H1 (cell line): ENCODE measurements at regions not wholly inside any gene's neighbourhood (a gene's known extent, or its start where the extent isn't known, plus 50 kb on each side); places are given as distances from the start of the nearest gene placed in this dataset.

Source experiments
- CTCF ChIA-PET: fragments of 300-600 bp; sonication (Branson Sonifier 250); formaldehyde crosslinking; loops from one replicate; lab custom pipeline; 2021; ENCODE audit not compliant: partially characterized antibody; lab: Charles Lee
- POLR2A ChIA-PET: fragments of 300-600 bp; sonication (Branson Sonifier 250); formaldehyde crosslinking; loops from one replicate; lab custom pipeline; 2021; ENCODE audit warnings: inconsistent platforms; ENCODE audit not compliant: partially characterized antibody; lab: Charles Lee
- DNase-seq, 2 experiments: peaks; one replicate each; pipeline versions ENCODE4 v3.0.0 to v3.0.0-alpha.2; 2010 to 2022; ENCODE audit warnings: low spot score in 2 of 2, low read depth in 1 of 2, mixed read lengths in 1 of 2
- FAIRE-seq: peaks from 2 replicates; lab custom pipeline; 2011; peaks lifted over from hg19 to GRCh38; lab: Jason Lieb, UNC
- H2AFZ ChIP-seq: 2 replicates; pipeline ENCODE4 v1.8.1; 2012; ENCODE audit warnings: low read length, inconsistent platforms
- H2AK5ac ChIP-seq: 2 replicates; pipeline ENCODE4 v1.6.1; 2013; ENCODE audit warnings: low read depth, low read length
- H2BK120ac ChIP-seq: replicated peaks from 2 replicates; pipeline ENCODE3; 2013; ENCODE audit warnings: low read depth, low read length, inconsistent platforms
- H2BK12ac ChIP-seq: 2 replicates; pipeline ENCODE4 v1.6.1; 2013; ENCODE audit warnings: low read depth, low read length
- H2BK15ac ChIP-seq: 2 replicates; pipeline ENCODE4 v1.6.1; 2013; ENCODE audit warnings: low read length
- H2BK20ac ChIP-seq: 2 replicates; pipeline ENCODE4 v1.6.1; 2013; ENCODE audit warnings: low read length
- H2BK5ac ChIP-seq: 2 replicates; pipeline ENCODE4 v1.6.1; 2013; ENCODE audit warnings: low read depth, low read length
- H3K14ac ChIP-seq: 2 replicates; pipeline ENCODE4 v1.6.1; 2013; ENCODE audit warnings: inconsistent platforms; ENCODE audit not compliant: insufficient read length
- H3K18ac ChIP-seq: 2 replicates; pipeline ENCODE4 v1.6.1; 2013; ENCODE audit warnings: low read length; ENCODE audit errors: extremely low read depth
- H3K23ac ChIP-seq: 2 replicates; pipeline ENCODE4 v1.6.1; 2013; ENCODE audit warnings: inconsistent platforms; ENCODE audit not compliant: insufficient read length
- H3K23me2 ChIP-seq: 2 replicates; pipeline ENCODE4 v1.6.1; 2013; ENCODE audit warnings: low read depth, low read length
- H3K27ac ChIP-seq: 2 replicates; pipeline ENCODE4 v1.6.1; 2011; ENCODE audit warnings: low read depth, low read length, inconsistent platforms
- H3K27me3 ChIP-seq, 4 experiments: replicated peaks in 1 of 4; 1 replicate in 1 of 4; 2 replicates in 3 of 4; pipeline versions ENCODE4 v1.6.1 to v1.8.1; 2011 to 2013; ENCODE audit warnings: low read length in 3 of 4, mild to moderate bottlenecking in 3 of 4, inconsistent platforms in 2 of 4, mixed read lengths in 2 of 4, moderate library complexity in 1 of 4; ENCODE audit not compliant: control insufficient read depth in 3 of 4, insufficient read depth in 3 of 4; ENCODE audit errors: extremely low read depth in 1 of 4
- H3K36me3 ChIP-seq, 4 experiments: 2 replicates each; pipeline versions ENCODE4 v1.6.1 to v1.8.1; 2011 to 2013; ENCODE audit warnings: mild to moderate bottlenecking in 4 of 4, low read length in 3 of 4, moderate library complexity in 2 of 4, control low read depth in 1 of 4, inconsistent platforms in 1 of 4; ENCODE audit not compliant: insufficient read depth in 4 of 4, control insufficient read depth in 2 of 4
- H3K4ac ChIP-seq: replicated peaks from 2 replicates; pipeline ENCODE3; 2013; ENCODE audit warnings: low read length, low read depth, mixed read lengths, inconsistent platforms; ENCODE audit not compliant: insufficient read length
- H3K4me1 ChIP-seq, 4 experiments: replicated peaks in 1 of 4; 1 replicate in 1 of 4; 2 replicates in 3 of 4; pipeline versions ENCODE4 v1.6.1 to v1.8.1; 2011 to 2013; ENCODE audit warnings: low read length in 3 of 4, inconsistent platforms in 2 of 4, mixed read lengths in 1 of 4; ENCODE audit not compliant: insufficient read depth in 4 of 4, control insufficient read depth in 3 of 4
- H3K4me2 ChIP-seq, 2 experiments: 2 replicates each; pipeline versions ENCODE4 v1.6.1 to v1.8.1; 2011 to 2013; ENCODE audit warnings: low read depth in 2 of 2, low read length in 2 of 2, control low read depth in 1 of 2, inconsistent platforms in 1 of 2, mild to moderate bottlenecking in 1 of 2; ENCODE audit not compliant: insufficient read depth in 1 of 2
- H3K4me3 ChIP-seq, 4 experiments: fragments of 200-600, 300-600 bp in 1 of 4; sonication (generic), shearing (Covaris generic), sonication (Bioruptor Twin) in 1 of 4; 2 replicates each; pipeline versions ENCODE4 v1.5.1 to v1.8.1; 2011 to 2016; ENCODE audit warnings: low read length in 4 of 4, low read depth in 3 of 4, control low read depth in 2 of 4, inconsistent platforms in 2 of 4, mild to moderate bottlenecking in 2 of 4, mixed read lengths in 1 of 4, moderate library complexity in 1 of 4; ENCODE audit not compliant: insufficient read depth in 2 of 4; ENCODE audit errors: extremely low read depth in 1 of 4
- H3K56ac ChIP-seq: replicated peaks from 2 replicates; pipeline ENCODE3; 2013; ENCODE audit warnings: low read depth, mild to moderate bottlenecking, mixed read lengths, low read length, inconsistent platforms; ENCODE audit not compliant: insufficient read length
- H3K79me1 ChIP-seq: 2 replicates; pipeline ENCODE4 v1.6.1; 2013; ENCODE audit warnings: low read depth, low read length, control low read depth
- H3K79me2 ChIP-seq, 2 experiments: 2 replicates each; pipeline versions ENCODE4 v1.6.1 to v1.8.1; 2012 to 2013; ENCODE audit warnings: low read length in 2 of 2, mild to moderate bottlenecking in 2 of 2, inconsistent platforms in 1 of 2; ENCODE audit not compliant: insufficient read depth in 2 of 2, control insufficient read depth in 1 of 2
- H3K9ac ChIP-seq, 4 experiments: replicated peaks in 1 of 4; 1 replicate in 1 of 4; 2 replicates in 3 of 4; pipeline versions ENCODE4 v1.6.1 to v1.8.1; 2011 to 2013; ENCODE audit warnings: low read depth in 3 of 4, low read length in 3 of 4, control low read depth in 2 of 4, mild to moderate bottlenecking in 2 of 4, moderate library complexity in 2 of 4, inconsistent platforms in 1 of 4; ENCODE audit errors: extremely low read depth in 1 of 4
- H3K9me3 ChIP-seq, 2 experiments: 2 replicates each; pipeline versions ENCODE4 v1.6.1 to v1.8.1; 2012 to 2013; ENCODE audit warnings: mild to moderate bottlenecking in 2 of 2, moderate library complexity in 2 of 2, control low read depth in 1 of 2, inconsistent platforms in 1 of 2, low read depth in 1 of 2, low read length in 1 of 2, mixed read lengths in 1 of 2; ENCODE audit not compliant: insufficient read depth in 2 of 2
- H4K20me1 ChIP-seq, 2 experiments: replicated peaks in 1 of 2; 2 replicates each; pipeline versions ENCODE3 to v1.8.1; 2011 to 2013; ENCODE audit warnings: inconsistent platforms in 2 of 2, low read length in 2 of 2, mild to moderate bottlenecking in 1 of 2; ENCODE audit not compliant: insufficient read depth in 2 of 2, control insufficient read depth in 1 of 2
- H4K5ac ChIP-seq: 2 replicates; pipeline ENCODE4 v1.6.1; 2013; ENCODE audit warnings: low read length, low read depth, mixed read lengths, inconsistent platforms; ENCODE audit not compliant: insufficient read length
- H4K8ac ChIP-seq: 2 replicates; pipeline ENCODE4 v1.8.0; 2013; ENCODE audit warnings: mild to moderate bottlenecking, moderate library complexity, low read length, inconsistent platforms; ENCODE audit not compliant: insufficient read depth; ENCODE audit errors: extremely low read depth
- H4K91ac ChIP-seq: replicated peaks from 2 replicates; pipeline ENCODE3; 2013; ENCODE audit warnings: low read length, mixed read lengths, inconsistent platforms; ENCODE audit not compliant: insufficient read length
- ATF3 ChIP-seq: IDR thresholded peaks from 2 replicates; pipeline ENCODE4 v1.6.1; 2011; ENCODE audit warnings: low read depth, mild to moderate bottlenecking, low read length; ENCODE audit not compliant: insufficient read depth
- BCL11A ChIP-seq, 2 experiments: IDR thresholded peaks; one replicate each; pipeline ENCODE4 v1.6.1; 2011; ENCODE audit warnings: low read depth in 2 of 2, low read length in 2 of 2, mild to moderate bottlenecking in 2 of 2
- CBX8 ChIP-seq: fragments of 300-800, 300-1000 bp; sonication (generic); IDR thresholded peaks from 2 replicates; pipeline ENCODE4 v1.7.1; 2016; ENCODE audit warnings: low read depth, low read length, borderline replicate concordance
- CHD2 ChIP-seq: IDR thresholded peaks from 2 replicates; pipeline ENCODE4 v1.6.1; 2012; ENCODE audit warnings: low read length, improper control_type of control experiment
- CREB1 ChIP-seq: IDR thresholded peaks from 2 replicates; pipeline ENCODE4 v1.6.1; 2012; ENCODE audit warnings: inconsistent platforms
- GTF2F1 ChIP-seq: IDR thresholded peaks from 2 replicates; pipeline ENCODE4 v1.6.1; 2012; ENCODE audit warnings: low read depth, low read length, improper control_type of control experiment, borderline replicate concordance
- KDM4A ChIP-seq: IDR thresholded peaks from one replicate; pipeline ENCODE4 v1.7.1; 2012; ENCODE audit warnings: low read depth, mild to moderate bottlenecking, moderate library complexity, low read length, inconsistent platforms; ENCODE audit not compliant: severe bottlenecking
- MAFK ChIP-seq: IDR thresholded peaks from 2 replicates; pipeline ENCODE4 v1.6.1; 2012; ENCODE audit warnings: low read depth, mild to moderate bottlenecking, improper control_type of control experiment, low read length
- PHF8 ChIP-seq: fragments of 200-600 bp; sonication (generic); conservative IDR thresholded peaks from 2 replicates; pipeline ENCODE4 v1.7.1; 2012; ENCODE audit warnings: low read depth, mild to moderate bottlenecking, inconsistent platforms, low read length, moderate library complexity
- POLR2A ChIP-seq, 2 experiments: IDR thresholded peaks; 1 replicate in 1 of 2; 2 replicates in 1 of 2; pipeline ENCODE4 v1.6.1; 2011; ENCODE audit warnings: low read depth in 2 of 2, low read length in 2 of 2, mild to moderate bottlenecking in 2 of 2; ENCODE audit errors: control extremely low read depth in 1 of 2
- POLR2AphosphoS5 ChIP-seq: IDR thresholded peaks from 2 replicates; pipeline ENCODE4 v1.6.1; 2011; ENCODE audit warnings: low read depth, low read length
- SP1 ChIP-seq: IDR thresholded peaks from 2 replicates; pipeline ENCODE4 v1.6.1; 2011; ENCODE audit warnings: low read depth, low read length
- TAF1 ChIP-seq: IDR thresholded peaks from 2 replicates; pipeline ENCODE4 v1.6.1; 2011; ENCODE audit warnings: mild to moderate bottlenecking, low read depth, low read length
- TBP ChIP-seq: IDR thresholded peaks from 2 replicates; pipeline ENCODE4 v1.6.1; 2011; ENCODE audit warnings: low read depth, low read length, improper control_type of control experiment
- YY1 ChIP-seq: IDR thresholded peaks from 2 replicates; pipeline ENCODE4 v1.6.1; 2011; ENCODE audit warnings: low read depth, mild to moderate bottlenecking, low read length
- ZNF274 ChIP-seq: IDR thresholded peaks from 2 replicates; pipeline ENCODE4 v1.7.0; 2012; ENCODE audit warnings: low read length, borderline replicate concordance; ENCODE audit errors: extremely low read depth
- WGBS, 2 experiments: shearing (Covaris generic) in 1 of 2; methylation state at CpG; one replicate each; pipeline versions ENCODE4 v1.1.6 to v1.1.7; 2013 to 2015; ENCODE audit warnings: low lambda C conversion rate in 2 of 2, mixed read lengths in 2 of 2, inconsistent platforms in 1 of 2, low coverage in 1 of 2, missing lambda C conversion rate in 1 of 2; ENCODE audit not compliant: insufficient replicate concordance in 2 of 2, insufficient coverage in 1 of 2, insufficient read length in 1 of 2; ENCODE audit errors: extremely low coverage in 1 of 2, missing lambda C conversion rate in 1 of 2; 5-methylcytosine and 5-hydroxymethylcytosine counted together

GRCh38 chr2:129117434-129117833 is 798.8 kb upstream of the HS6ST1 start:
- Histone ChIP-seq H3K14ac (no peak overlapping the region), H3K23ac (no peak overlapping the region), H2BK120ac (no peak overlapping the region), H4K5ac (no peak overlapping the region), H3K27me3 (no peaks in the 10 kb centered on the region), H3K4me2 (no peak overlapping the region), H3K18ac (no peak overlapping the region), H2BK20ac (no peak overlapping the region), H3K23me2 (no peaks in the 10 kb centered on the region), H2BK5ac (no peak overlapping the region), H2AFZ (no peak overlapping the region), H3K27ac (no peak overlapping the region), H3K36me3 (no peaks in the 10 kb centered on the region), H3K9me3 (no peaks in the 10 kb centered on the region), H2BK15ac (no peak overlapping the region), H4K91ac (no peak overlapping the region), H4K20me1 (no peaks in the 10 kb centered on the region), H3K4ac (no peak overlapping the region), H3K4me3 (no peak overlapping the region), H3K79me1 (no peaks in the 10 kb centered on the region), H2AK5ac (no peak overlapping the region), H3K56ac (no peak overlapping the region), H3K4me1 (no peaks in the 10 kb centered on the region), H2BK12ac (no peak overlapping the region), H3K9ac (no peak overlapping the region), H4K8ac (no peak overlapping the region), H3K79me2 (no peaks in the 10 kb centered on the region)
- WGBS, 2 experiments: 96% methylated on average over 2 of the region's 2 CpGs; no CpG with 5 or more reads in 1 of the 2 experiments
- ChIA-PET POLR2A (no interaction called here), CTCF (interaction anchor here (0.6 to 1.3 kb wide), 2 partner anchors 17 to 168 kb away, joined by 3 to 4 read pairs; no protein-coding TSS in a partner anchor)
- FAIRE-seq (no peak), DNase-seq (no peak)
- TF ChIP-seq TAF1: no peak
- TF ChIP-seq PHF8: no peak
- TF ChIP-seq BCL11A (IDR thresholded peaks at IDR 0.05; ENCODE audit: low read depth in 2 of 2, low read length in 2 of 2): no peak
- no peak for TF ChIP-seq CHD2
- no peak for TF ChIP-seq KDM4A
- TF ChIP-seq MAFK: no peak
- no peak for TF ChIP-seq ATF3
- no peak for TF ChIP-seq POLR2A (IDR thresholded peaks at IDR 0.05; ENCODE audit: control extremely low read depth in 1 of 2, low read depth in 2 of 2, low read length in 2 of 2)
- no peak for TF ChIP-seq SP1
- TF ChIP-seq POLR2AphosphoS5: no peak
- TF ChIP-seq ZNF274: no peak
- TF ChIP-seq TBP: no peak
- TF ChIP-seq GTF2F1: no peak
- TF ChIP-seq CBX8: no peak
- no peak for TF ChIP-seq YY1
- TF ChIP-seq CREB1: no peak
